Ishikawa (cell line): ENCODE measurements at regions not wholly inside any gene's neighbourhood (a gene's known extent, or its start where the extent isn't known, plus 50 kb on each side); places are given as distances from the start of the nearest gene placed in this dataset.

ENCODE experiments used
- CEBPB ChIP-seq: IDR thresholded peaks from 2 replicates; pipeline ENCODE4 v1.6.1; 2012
- CREB1 ChIP-seq: IDR thresholded peaks from 2 replicates; pipeline ENCODE4 v1.6.1; 2012; ENCODE audit warnings: low read depth
- EP300 ChIP-seq: IDR thresholded peaks from 2 replicates; pipeline ENCODE4 v1.6.1; 2012; ENCODE audit warnings: borderline replicate concordance
- FOXM1 ChIP-seq: IDR thresholded peaks from 2 replicates; pipeline ENCODE4 v1.6.1; 2012; ENCODE audit warnings: low read depth, borderline replicate concordance
- NFIC ChIP-seq: IDR thresholded peaks from 2 replicates; pipeline ENCODE4 v1.6.1; 2012
- RAD21 ChIP-seq: IDR thresholded peaks from 2 replicates; pipeline ENCODE4 v1.6.1; 2012; ENCODE audit warnings: low read depth
- TAF1 ChIP-seq: IDR thresholded peaks from 2 replicates; pipeline ENCODE4 v1.6.1; 2012; ENCODE audit warnings: low read depth, mild to moderate bottlenecking
- TEAD4 ChIP-seq: IDR thresholded peaks from 2 replicates; pipeline ENCODE4 v1.6.1; 2012
- YY1 ChIP-seq: IDR thresholded peaks from 2 replicates; pipeline ENCODE4 v1.6.1; 2012; ENCODE audit warnings: low read depth
- ZBTB7A ChIP-seq: IDR thresholded peaks from 2 replicates; pipeline ENCODE4 v1.6.1; 2012; ENCODE audit warnings: low read depth
- TF ChIP-seq, protein P1 (sequence below): IDR thresholded peaks from 2 replicates; pipeline ENCODE4 v1.6.1; 2012; ENCODE audit warnings: low read depth, mild to moderate bottlenecking
- TF ChIP-seq, protein P2 (sequence below): IDR thresholded peaks from 2 replicates; pipeline ENCODE4 v1.6.1; 2012
- TF ChIP-seq, protein P3 (sequence below): IDR thresholded peaks from 2 replicates; pipeline ENCODE4 v1.6.1; 2012

DNA sequence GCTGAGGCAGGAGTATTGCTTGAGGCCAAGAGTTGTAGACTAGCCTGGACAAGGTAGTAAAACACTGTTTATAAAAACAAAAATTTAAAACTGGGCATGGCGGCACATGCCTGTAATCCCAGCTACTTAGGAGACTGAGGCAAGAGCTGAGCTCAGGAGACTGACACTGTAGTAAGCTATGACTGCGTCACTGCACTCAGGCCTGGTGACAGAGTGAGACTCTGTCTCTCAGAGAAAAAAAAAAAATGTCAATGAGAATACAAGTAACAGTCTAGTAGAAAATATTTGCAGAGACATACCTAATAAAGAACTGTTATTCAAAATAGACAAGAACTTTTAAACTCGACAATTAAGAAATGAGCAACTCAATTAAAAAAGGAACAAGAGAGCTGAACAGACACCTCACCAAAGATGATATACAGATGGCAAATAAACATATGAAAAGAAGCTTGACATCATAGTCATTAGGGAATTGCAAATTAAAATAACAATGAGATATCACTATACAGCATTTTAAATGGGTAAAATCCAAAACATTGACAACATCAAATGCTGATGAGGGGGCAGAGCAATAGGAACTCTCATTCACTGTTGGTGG is 624.3 kb upstream of the ZEB2 start:
- TF ChIP-seq, protein P1, sequence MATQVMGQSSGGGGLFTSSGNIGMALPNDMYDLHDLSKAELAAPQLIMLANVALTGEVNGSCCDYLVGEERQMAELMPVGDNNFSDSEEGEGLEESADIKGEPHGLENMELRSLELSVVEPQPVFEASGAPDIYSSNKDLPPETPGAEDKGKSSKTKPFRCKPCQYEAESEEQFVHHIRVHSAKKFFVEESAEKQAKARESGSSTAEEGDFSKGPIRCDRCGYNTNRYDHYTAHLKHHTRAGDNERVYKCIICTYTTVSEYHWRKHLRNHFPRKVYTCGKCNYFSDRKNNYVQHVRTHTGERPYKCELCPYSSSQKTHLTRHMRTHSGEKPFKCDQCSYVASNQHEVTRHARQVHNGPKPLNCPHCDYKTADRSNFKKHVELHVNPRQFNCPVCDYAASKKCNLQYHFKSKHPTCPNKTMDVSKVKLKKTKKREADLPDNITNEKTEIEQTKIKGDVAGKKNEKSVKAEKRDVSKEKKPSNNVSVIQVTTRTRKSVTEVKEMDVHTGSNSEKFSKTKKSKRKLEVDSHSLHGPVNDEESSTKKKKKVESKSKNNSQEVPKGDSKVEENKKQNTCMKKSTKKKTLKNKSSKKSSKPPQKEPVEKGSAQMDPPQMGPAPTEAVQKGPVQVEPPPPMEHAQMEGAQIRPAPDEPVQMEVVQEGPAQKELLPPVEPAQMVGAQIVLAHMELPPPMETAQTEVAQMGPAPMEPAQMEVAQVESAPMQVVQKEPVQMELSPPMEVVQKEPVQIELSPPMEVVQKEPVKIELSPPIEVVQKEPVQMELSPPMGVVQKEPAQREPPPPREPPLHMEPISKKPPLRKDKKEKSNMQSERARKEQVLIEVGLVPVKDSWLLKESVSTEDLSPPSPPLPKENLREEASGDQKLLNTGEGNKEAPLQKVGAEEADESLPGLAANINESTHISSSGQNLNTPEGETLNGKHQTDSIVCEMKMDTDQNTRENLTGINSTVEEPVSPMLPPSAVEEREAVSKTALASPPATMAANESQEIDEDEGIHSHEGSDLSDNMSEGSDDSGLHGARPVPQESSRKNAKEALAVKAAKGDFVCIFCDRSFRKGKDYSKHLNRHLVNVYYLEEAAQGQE = no peak
- TF ChIP-seq, protein P2, sequence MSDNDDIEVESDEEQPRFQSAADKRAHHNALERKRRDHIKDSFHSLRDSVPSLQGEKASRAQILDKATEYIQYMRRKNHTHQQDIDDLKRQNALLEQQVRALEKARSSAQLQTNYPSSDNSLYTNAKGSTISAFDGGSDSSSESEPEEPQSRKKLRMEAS = no peak
- no peak for TF ChIP-seq CREB1
- TF ChIP-seq, protein P3, sequence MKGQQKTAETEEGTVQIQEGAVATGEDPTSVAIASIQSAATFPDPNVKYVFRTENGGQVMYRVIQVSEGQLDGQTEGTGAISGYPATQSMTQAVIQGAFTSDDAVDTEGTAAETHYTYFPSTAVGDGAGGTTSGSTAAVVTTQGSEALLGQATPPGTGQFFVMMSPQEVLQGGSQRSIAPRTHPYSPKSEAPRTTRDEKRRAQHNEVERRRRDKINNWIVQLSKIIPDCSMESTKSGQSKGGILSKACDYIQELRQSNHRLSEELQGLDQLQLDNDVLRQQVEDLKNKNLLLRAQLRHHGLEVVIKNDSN = no peak
- TF ChIP-seq EP300 = no peak
- no peak for TF ChIP-seq TAF1
- no peak for TF ChIP-seq FOXM1
- no peak for TF ChIP-seq RAD21
- TF ChIP-seq ZBTB7A = no peak
- TF ChIP-seq TEAD4 = no peak
- no peak for TF ChIP-seq YY1
- TF ChIP-seq CEBPB = no peak
- no peak for TF ChIP-seq NFIC
